HepG2 (cell line): ENCODE measurements at regions not wholly inside any gene's neighbourhood (a gene's known extent, or its start where the extent isn't known, plus 50 kb on each side); places are given as distances from the start of the nearest gene placed in this dataset.

Source experiments
- ATAC-seq: fragments of 200-7000 bp; cut with Tn5 transposase; 3 replicates; pipeline ENCODE4 v1.9.1; 2020; ENCODE audit warnings: mild to moderate bottlenecking, moderate library complexity
- BruUV-seq: library from RNA; stranded (reverse); fragments of 400-500 nt; replicated peaks from 2 replicates; lab custom pipeline; 2021; lab: Mats Ljungman, UMichigan
- CTCF ChIA-PET: fragments of 300-600 bp; formaldehyde crosslinking; extraction: SDS; loops from one replicate; lab custom pipeline; 2021; ENCODE audit warnings: low total read pairs, inconsistent platforms, low intra/inter-chr PET ratio; lab: Yijun Ruan, JAX
- POLR2A ChIA-PET: fragments of 350-600 bp; sonication (Branson Sonifier 250); formaldehyde crosslinking; loops from one replicate; lab custom pipeline; 2020; ENCODE audit warnings: antibody characterized with exemption, inconsistent platforms; lab: Yijun Ruan, JAX
- DNase-seq: peaks from one replicate; pipeline ENCODE4 v3.0.0-alpha.2; 2015; ENCODE audit warnings: low spot score
- FAIRE-seq: peaks from 3 replicates; lab custom pipeline; 2011; peaks lifted over from hg19 to GRCh38; lab: Jason Lieb, UNC
- H2AFZ ChIP-seq: one replicate; pipeline ENCODE4 v1.6.1; 2011; ENCODE audit warnings: low read length, inconsistent platforms
- H3K27ac ChIP-seq: fragments of 300-600 bp; 3 replicates; pipeline ENCODE4 v1.8.0; 2011; ENCODE audit warnings: mixed run types, mild to moderate bottlenecking, mixed read lengths, low read length, inconsistent platforms; ENCODE audit not compliant: insufficient read depth; ENCODE audit errors: extremely low read length
- H3K27me3 ChIP-seq, 2 experiments: fragments of 200-600 bp in 1 of 2; 2 replicates in 1 of 2; 3 replicates in 1 of 2; pipeline versions ENCODE4 v1.6.0 to v1.8.0; 2011; ENCODE audit warnings: low read length in 2 of 2, mild to moderate bottlenecking in 2 of 2, moderate library complexity in 2 of 2, inconsistent platforms in 1 of 2; ENCODE audit not compliant: insufficient read depth in 2 of 2, control insufficient read depth in 1 of 2
- H3K36me3 ChIP-seq, 2 experiments: fragments of 200-600 bp in 1 of 2; replicated peaks in 1 of 2; 2 replicates in 1 of 2; 3 replicates in 1 of 2; pipeline versions ENCODE4 v1.5.1 to v1.8.0; 2011; ENCODE audit warnings: low read length in 2 of 2, inconsistent platforms in 1 of 2; ENCODE audit not compliant: insufficient read depth in 2 of 2, control insufficient read depth in 1 of 2
- H3K4me1 ChIP-seq: 2 replicates; pipeline ENCODE4 v1.5.1; 2012; ENCODE audit warnings: low read length, inconsistent platforms; ENCODE audit not compliant: insufficient read depth
- H3K4me2 ChIP-seq: 2 replicates; pipeline ENCODE4 v1.6.0; 2011; ENCODE audit warnings: low read depth, low read length, inconsistent platforms
- H3K4me3 ChIP-seq, 3 experiments: fragments of 200-600 bp in 1 of 3; sonication (generic), shearing (Covaris generic) in 1 of 3; replicated peaks in 1 of 3; 2 replicates each; pipeline ENCODE4 v1.5.1; 2011 to 2016; ENCODE audit warnings: low read length in 3 of 3, inconsistent platforms in 2 of 3, low read depth in 2 of 3, mild to moderate bottlenecking in 2 of 3, control low read depth in 1 of 3, mixed read lengths in 1 of 3; ENCODE audit not compliant: insufficient read depth in 1 of 3
- H3K79me2 ChIP-seq: one replicate; pipeline ENCODE4 v1.6.1; 2011; ENCODE audit warnings: low read length, inconsistent platforms; ENCODE audit not compliant: insufficient read depth
- H3K9ac ChIP-seq: 2 replicates; pipeline ENCODE4 v1.6.0; 2011; ENCODE audit warnings: mild to moderate bottlenecking, low read depth, low read length, inconsistent platforms; ENCODE audit not compliant: insufficient read depth
- H3K9me3 ChIP-seq: 2 replicates; pipeline ENCODE4 v1.5.1; 2012; ENCODE audit warnings: mild to moderate bottlenecking, low read length
- H4K20me1 ChIP-seq: 2 replicates; pipeline ENCODE4 v1.6.0; 2011; ENCODE audit warnings: inconsistent platforms, mild to moderate bottlenecking, low read length, moderate library complexity; ENCODE audit not compliant: insufficient read depth
- ARNT2 ChIP-seq: sonication (generic); formaldehyde crosslinking; IDR thresholded peaks from 2 replicates; pipeline ENCODE4 v1.8.0; 2022; ENCODE audit warnings: mild to moderate bottlenecking, low read depth, missing genetic modification reagents, moderate library complexity
- HINFP ChIP-seq: sonication (generic); formaldehyde crosslinking; IDR thresholded peaks from 2 replicates; pipeline ENCODE4 v1.4.0; 2020; ENCODE audit warnings: low read depth, mild to moderate bottlenecking, missing genetic modification reagents
- KDM6A ChIP-seq: IDR thresholded peaks from 2 replicates; pipeline ENCODE4 v1.6.1; 2016; ENCODE audit warnings: low read depth
- NRL ChIP-seq: sonication (generic); formaldehyde crosslinking; IDR thresholded peaks from 2 replicates; pipeline ENCODE4 v1.5.0; 2020; ENCODE audit warnings: missing genetic modification reagents, mild to moderate bottlenecking, moderate library complexity, borderline replicate concordance
- PBX2 ChIP-seq: IDR thresholded peaks from 2 replicates; pipeline ENCODE4 v1.6.1; 2016; ENCODE audit warnings: control low read depth
- RXRB ChIP-seq: IDR thresholded peaks from 2 replicates; pipeline ENCODE4 v1.6.1; 2016; ENCODE audit warnings: borderline replicate concordance, missing genetic modification reagents, missing compliant biosample characterization
- SP1 ChIP-seq, 2 experiments: fragments of 450-650 bp in 1 of 2; sonication (generic) in 1 of 2; formaldehyde crosslinking in 1 of 2; IDR thresholded peaks; 2 replicates each; pipeline versions ENCODE4 v1.4.0 to v1.6.1; 2016 to 2020; ENCODE audit warnings: missing genetic modification reagents in 1 of 2
- TARDBP ChIP-seq: sonication (generic); formaldehyde crosslinking; IDR thresholded peaks from 2 replicates; pipeline ENCODE4 v1.8.0; 2022; ENCODE audit warnings: mild to moderate bottlenecking, missing genetic modification reagents
- WIZ ChIP-seq: sonication (generic); formaldehyde crosslinking; IDR thresholded peaks from 2 replicates; pipeline ENCODE4 v1.5.1; 2020; ENCODE audit warnings: mild to moderate bottlenecking, missing genetic modification reagents
- ZNF691 ChIP-seq: sonication (generic); formaldehyde crosslinking; IDR thresholded peaks from 2 replicates; pipeline ENCODE4 v1.4.0; 2020; ENCODE audit warnings: missing genetic modification reagents, low read depth, mild to moderate bottlenecking, borderline replicate concordance
- ZNF766 ChIP-seq: sonication (generic); formaldehyde crosslinking; IDR thresholded peaks from 2 replicates; pipeline ENCODE4 v1.5.0; 2020; ENCODE audit warnings: missing genetic modification reagents, borderline replicate concordance
- ZNF83 ChIP-seq: sonication (generic); formaldehyde crosslinking; IDR thresholded peaks from 2 replicates; pipeline ENCODE4 v1.4.0; 2020; ENCODE audit warnings: missing genetic modification reagents, mild to moderate bottlenecking, borderline replicate concordance
- WGBS: methylation state at CpG from one replicate; pipeline ENCODE4 v1.1.6; 2017; ENCODE audit warnings: low lambda C conversion rate; 5-methylcytosine and 5-hydroxymethylcytosine counted together
- in situ Hi-C: cut with HindIII; loops from 2 replicates; pipeline ENCODE4 v1.10.0; 2017; ENCODE audit warnings: low pct_unique_long_range_greater_than_20kb; ENCODE audit not compliant: extremely low pct_ligation_motif_present
- intact Hi-C: fragments of 100-400 bp; cut with micrococcal nuclease; formaldehyde crosslinking; loops from one replicate; pipeline ENCODE4 v1.10.0; 2022; ENCODE audit not compliant: unreplicated experiment

DNA sequence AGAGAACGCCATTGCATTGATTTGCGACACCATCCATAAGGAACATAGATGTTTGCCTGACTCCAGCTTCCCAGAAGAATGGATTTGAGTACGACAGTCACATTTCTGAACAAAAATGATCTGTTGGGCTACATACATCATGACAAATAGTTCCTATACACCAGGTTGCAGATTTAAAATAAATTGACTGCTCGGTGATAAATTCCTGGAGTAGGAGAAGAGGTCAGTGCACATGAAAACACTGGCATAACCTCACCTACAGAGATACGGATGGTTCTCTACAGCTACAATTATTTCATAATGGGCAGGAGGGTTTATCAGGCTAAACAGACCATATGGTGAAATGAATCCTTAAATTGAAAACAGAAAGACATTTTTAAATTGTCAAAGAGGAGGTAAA lies 316.5 kb upstream of the ADARB2 start:
- Histone ChIP-seq H3K4me2 (no peak overlapping the region), H3K36me3 (no peaks in the 10 kb centered on the region), H3K79me2 (no peaks in the 10 kb centered on the region), H3K27me3 (no peaks in the 10 kb centered on the region), H3K9ac (no peak overlapping the region), H3K9me3 (peaks cover 10% of the 10 kb centered on the region; the same call in 1 of the 2 replicates), H3K4me3 (no peak overlapping the region)
- POLR2A ChIA-PET, result no interaction called here
- ATAC-seq (no peak), DNase-seq (no peak)
- in situ Hi-C loops, result no loop called here
- no peak for TF ChIP-seq WIZ (CRISPR knock-in tag)
- TF ChIP-seq ZNF766, result no peak
- no peak for TF ChIP-seq NRL
- TF ChIP-seq ZNF83 (CRISPR knock-in tag), result no peak
- no peak for TF ChIP-seq RXRB (CRISPR knock-in tag)
- TF ChIP-seq ARNT2 (CRISPR knock-in tag), result no peak
- no peak for TF ChIP-seq ZNF691 (CRISPR knock-in tag)
- no peak for TF ChIP-seq TARDBP (CRISPR knock-in tag)
- TF ChIP-seq HINFP, result no peak
- TF ChIP-seq SP1 (IDR thresholded peaks at IDR 0.05), result no peak
- no peak for TF ChIP-seq SP1 (CRISPR knock-in tag; IDR thresholded peaks at IDR 0.05)
- no peak for TF ChIP-seq PBX2
- TF ChIP-seq KDM6A, result no peak
- TF ChIP-seq, all 625 proteins: peak for 0
- BruUV-seq, result no TSS peak
- CTCF ChIA-PET, result no interaction called here
- Histone ChIP-seq H2AFZ (no peak overlapping the region), H3K27ac (no peak overlapping the region), H3K4me1 (no peaks in the 10 kb centered on the region), H4K20me1 (no peaks in the 10 kb centered on the region)
- intact Hi-C loops, result no loop called here
- WGBS, result 74% methylated on average over 5 of the region's 5 CpGs
- no peak for FAIRE-seq
